ENCODE measurements at regions not wholly inside any gene's neighbourhood (a gene's known extent, or its start where the extent isn't known, plus 50 kb on each side); places are given as distances from the start of the nearest gene placed in this dataset.

- TF ChIP-seq FOXA1 (IDR thresholded peaks at IDR 0.05) (peak; percentile 30), RXRA (IDR thresholded peaks at IDR 0.05) (no peak), JUND (IDR thresholded peaks at IDR 0.05) (no peak), CTCF (IDR thresholded peaks at IDR 0.05; ENCODE audit: low read depth, low read length, missing input control) (no peak), SP1 (IDR thresholded peaks at IDR 0.05) (peak; percentile 26), FOXA2 (IDR thresholded peaks at IDR 0.05) (peak; percentile 28), HNF4G (IDR thresholded peaks at IDR 0.05) (no peak), ATF3 (IDR thresholded peaks at IDR 0.05) (no peak), TAF1 (conservative IDR thresholded peaks at IDR 0.05) (no peak), REST (IDR thresholded peaks at IDR 0.05) (no peak), RAD21 (IDR thresholded peaks at IDR 0.05) (no peak), GABPA (IDR thresholded peaks at IDR 0.05 in 1 of 2, conservative IDR thresholded peaks at IDR 0.05 in 1 of 2) (no peak), YY1 (IDR thresholded peaks at IDR 0.05) (no peak), EGR1 (IDR thresholded peaks at IDR 0.05; ENCODE audit: low read depth in 2 of 2) (no peak), ZBTB33 (IDR thresholded peaks at IDR 0.05) (no peak), NR2F2 (IDR thresholded peaks at IDR 0.05) (no peak), HNF4A (conservative IDR thresholded peaks at IDR 0.05) (peak in 1 of 2 donors; percentile 17), MAX (IDR thresholded peaks at IDR 0.05) (no peak)
- peak overlapping the region in 1 of 3 donors; percentile 11 for H3K4me3 ChIP-seq (ENCODE audit: low read depth in 1 of 3, low read length in 3 of 3)
- peaks cover 0 to 7% (median 4%) of the 10 kb centered on the region in 4 donors for H3K4me1 ChIP-seq (ENCODE audit: control insufficient read depth in 4 of 4, insufficient read depth in 4 of 4, low read length in 3 of 4)
- no peak overlapping the region for H3K27ac ChIP-seq (ENCODE audit: low read depth in 1 of 2, low read length in 2 of 2)
- 43% methylated on average over 4 of the region's 4 CpGs for whole genome bisulfite sequencing
- H3K27me3 ChIP-seq (ENCODE audit: control insufficient read depth in 4 of 4, insufficient read depth in 4 of 4, low read length in 3 of 4): no peaks in the 10 kb centered on the region
- DNase-seq (ENCODE audit: low spot score): no peak
- H3K9ac ChIP-seq (ENCODE audit: low read depth in 1 of 2, low read length in 2 of 2): no peak overlapping the region
- no peaks in the 10 kb centered on the region for H3K9me3 ChIP-seq (ENCODE audit: control insufficient read depth in 4 of 4, low read length in 3 of 4)
- no peaks in the 10 kb centered on the region for H3K36me3 ChIP-seq (ENCODE audit: control insufficient read depth in 4 of 4, insufficient read depth in 3 of 4, low read depth in 1 of 4, low read length in 3 of 4)
These were observed 409.5 kb upstream of the ADGRL2 start for GRCh38 chr1:81391125-81391828.

All from liver (tissue), 8 donors.